Osteoblast (primary cell): ENCODE measurements at regions not wholly inside any gene's neighbourhood (a gene's known extent, or its start where the extent isn't known, plus 50 kb on each side); places are given as distances from the start of the nearest gene placed in this dataset.

ENCODE experiments used
- DNase-seq: peaks from one replicate; pipeline ENCODE4 v3.0.0; 2011; ENCODE audit warnings: low spot score, mixed read lengths; ENCODE audit not compliant: insufficient read length; ENCODE audit errors: missing footprints
- H2AFZ ChIP-seq: 2 replicates; pipeline ENCODE4 v1.6.0; 2011; ENCODE audit warnings: mild to moderate bottlenecking, low read length
- H3K27ac ChIP-seq: 2 replicates; pipeline ENCODE4 v1.5.1; 2011; ENCODE audit warnings: mild to moderate bottlenecking, low read depth, low read length, moderate library complexity
- H3K27me3 ChIP-seq: 2 replicates; pipeline ENCODE4 v1.6.0; 2012; ENCODE audit warnings: mild to moderate bottlenecking, control low read depth, inconsistent platforms, low read length, moderate library complexity; ENCODE audit not compliant: insufficient read depth
- H3K36me3 ChIP-seq: 2 replicates; pipeline ENCODE4 v1.5.1; 2011; ENCODE audit warnings: mild to moderate bottlenecking, low read length, control low read depth, moderate library complexity; ENCODE audit not compliant: insufficient read depth
- H3K4me1 ChIP-seq: 2 replicates; pipeline ENCODE4 v1.5.1; 2011; ENCODE audit warnings: mild to moderate bottlenecking, low read length, control low read depth, moderate library complexity; ENCODE audit not compliant: insufficient read depth
- H3K4me2 ChIP-seq: 2 replicates; pipeline ENCODE4 v1.6.0; 2011; ENCODE audit warnings: mild to moderate bottlenecking, low read length; ENCODE audit not compliant: insufficient read depth
- H3K4me3 ChIP-seq: fragments of 200-600 bp; sonication (generic); 3 replicates; pipeline ENCODE4 v1.5.1; 2012; ENCODE audit warnings: mild to moderate bottlenecking, low read length, inconsistent platforms; ENCODE audit not compliant: insufficient read depth
- H3K79me2 ChIP-seq: 2 replicates; pipeline ENCODE4 v1.6.0; 2012; ENCODE audit warnings: mild to moderate bottlenecking, low read length, control low read depth, inconsistent platforms; ENCODE audit not compliant: insufficient read depth
- H3K9me3 ChIP-seq: 2 replicates; pipeline ENCODE4 v1.5.1; 2011; ENCODE audit warnings: low read depth, low read length, control low read depth
- H4K20me1 ChIP-seq: 2 replicates; pipeline ENCODE4 v1.6.0; 2012; ENCODE audit warnings: mild to moderate bottlenecking, low read length, control low read depth; ENCODE audit not compliant: insufficient read depth
- CTCF ChIP-seq: IDR thresholded peaks from 2 replicates; pipeline ENCODE4 v1.5.1; 2011; ENCODE audit warnings: mild to moderate bottlenecking, low read depth, low read length, moderate library complexity; ENCODE audit errors: extremely low read depth

GRCh38 chr16:22734368-22734767 is 79.6 kb upstream of the HS3ST2 start:
- no peak for DNase-seq
- H3K36me3 ChIP-seq, result no peaks in the 10 kb centered on the region
- no peak overlapping the region for H3K4me2 ChIP-seq
- H3K27me3 ChIP-seq, result no peaks in the 10 kb centered on the region
- no peak overlapping the region for H2AFZ ChIP-seq
- H3K4me3 ChIP-seq, result no peak overlapping the region
- no peak overlapping the region for H3K27ac ChIP-seq
- no peaks in the 10 kb centered on the region for H3K9me3 ChIP-seq
- H4K20me1 ChIP-seq, result no peaks in the 10 kb centered on the region
- no peaks in the 10 kb centered on the region for H3K4me1 ChIP-seq
- TF ChIP-seq CTCF, result no peak
- H3K79me2 ChIP-seq, result no peaks in the 10 kb centered on the region

- no peaks in the 10 kb centered on the region for H3K36me3 ChIP-seq
- H3K79me2 ChIP-seq, result no peaks in the 10 kb centered on the region
- H3K9me3 ChIP-seq, result no peaks in the 10 kb centered on the region
- H3K27me3 ChIP-seq, result no peaks in the 10 kb centered on the region
- no peak overlapping the region for H3K27ac ChIP-seq
- no peaks in the 10 kb centered on the region for H4K20me1 ChIP-seq
- no peak for DNase-seq
- no peak overlapping the region for H3K4me3 ChIP-seq
- no peak for TF ChIP-seq CTCF
- no peak overlapping the region for H2AFZ ChIP-seq
- H3K4me2 ChIP-seq, result no peak overlapping the region
- no peaks in the 10 kb centered on the region for H3K4me1 ChIP-seq
Observed at GRCh38 chr16:22736791-22737190, 77.2 kb upstream of the HS3ST2 start.

GRCh38 chr16:22739077-22739476 is 74.9 kb upstream of the HS3ST2 start:
- Histone ChIP-seq H2AFZ (no peak overlapping the region), H3K4me2 (no peak overlapping the region), H3K27me3 (no peaks in the 10 kb centered on the region), H3K4me1 (no peaks in the 10 kb centered on the region), H3K9me3 (no peaks in the 10 kb centered on the region), H3K4me3 (no peak overlapping the region), H3K27ac (no peak overlapping the region), H3K36me3 (no peaks in the 10 kb centered on the region), H3K79me2 (no peaks in the 10 kb centered on the region), H4K20me1 (no peaks in the 10 kb centered on the region)
- DNase-seq, result no peak
- TF ChIP-seq CTCF, result no peak

- Histone ChIP-seq H2AFZ (no peak overlapping the region), H3K79me2 (no peaks in the 10 kb centered on the region), H4K20me1 (no peaks in the 10 kb centered on the region), H3K9me3 (no peaks in the 10 kb centered on the region), H3K4me1 (no peaks in the 10 kb centered on the region), H3K4me2 (no peak overlapping the region), H3K36me3 (no peaks in the 10 kb centered on the region), H3K27ac (no peak overlapping the region), H3K4me3 (no peak overlapping the region), H3K27me3 (no peaks in the 10 kb centered on the region)
- DNase-seq, result no peak
- TF ChIP-seq CTCF, result no peak
Observed at GRCh38 chr16:22743401-22743800, 70.6 kb upstream of the HS3ST2 start.
